H1 (cell line): ENCODE measurements at regions not wholly inside any gene's neighbourhood (a gene's known extent, or its start where the extent isn't known, plus 50 kb on each side); places are given as distances from the start of the nearest gene placed in this dataset.

Experiments used
- BACH1 ChIP-seq: IDR thresholded peaks from 2 replicates; pipeline ENCODE4 v1.6.1; 2012; ENCODE audit warnings: low read length, improper control_type of control experiment
- CTCF ChIP-seq, 3 experiments: IDR thresholded peaks; 1 replicate in 2 of 3; 2 replicates in 1 of 3; pipeline versions ENCODE4 v1.5.1 to v1.6.1; 2011; ENCODE audit warnings: low read length in 3 of 3, mild to moderate bottlenecking in 3 of 3, inconsistent platforms in 2 of 3, low read depth in 1 of 3, moderate library complexity in 1 of 3; ENCODE audit not compliant: insufficient read depth in 1 of 3; ENCODE audit errors: control extremely low read depth in 1 of 3
- EZH2 ChIP-seq: fragments of 200-600 bp; sonication (generic); IDR thresholded peaks from 2 replicates; pipeline ENCODE4 v1.7.1; 2012; ENCODE audit warnings: low read depth, mild to moderate bottlenecking, moderate library complexity, low read length, inconsistent platforms; ENCODE audit not compliant: severe bottlenecking
- GABPA ChIP-seq: IDR thresholded peaks from 2 replicates; pipeline ENCODE4 v1.6.1; 2011; ENCODE audit warnings: mild to moderate bottlenecking, low read length, moderate library complexity, borderline replicate concordance; ENCODE audit not compliant: insufficient read depth
- KDM1A ChIP-seq: fragments of 200-600, 300-600 bp; sonication (generic); IDR thresholded peaks from 2 replicates; pipeline ENCODE4 v1.7.1; 2016; ENCODE audit warnings: mild to moderate bottlenecking, low read length, borderline replicate concordance
- PHF8 ChIP-seq: fragments of 200-600 bp; sonication (generic); conservative IDR thresholded peaks from 2 replicates; pipeline ENCODE4 v1.7.1; 2012; ENCODE audit warnings: low read depth, mild to moderate bottlenecking, inconsistent platforms, low read length, moderate library complexity
- SRF ChIP-seq: IDR thresholded peaks from 2 replicates; pipeline ENCODE4 v1.6.1; 2011; ENCODE audit warnings: mild to moderate bottlenecking, low read depth, low read length, moderate library complexity
- TAF1 ChIP-seq: IDR thresholded peaks from 2 replicates; pipeline ENCODE4 v1.6.1; 2011; ENCODE audit warnings: mild to moderate bottlenecking, low read depth, low read length

- peak; percentile 83 to 94 (median 93) for TF ChIP-seq CTCF (IDR thresholded peaks at IDR 0.05; ENCODE audit: control extremely low read depth in 1 of 3, insufficient read depth in 1 of 3, low read depth in 1 of 3, low read length in 3 of 3)
- TF ChIP-seq GABPA, result peak; percentile 40; the same call in 1 of the 2 replicates
- no peak for TF ChIP-seq KDM1A
- no peak for TF ChIP-seq TAF1
- no peak for TF ChIP-seq BACH1
- peak; percentile 32 for TF ChIP-seq EZH2
- no peak for TF ChIP-seq SRF
- no peak for TF ChIP-seq PHF8
These were observed 77.2 kb downstream of the SERPINA3 start for GRCh38 chr14:94689218-94689984.
